ENCODE measurements at regions not wholly inside any gene's neighbourhood (a gene's known extent, or its start where the extent isn't known, plus 50 kb on each side); places are given as distances from the start of the nearest gene placed in this dataset.

DNA sequence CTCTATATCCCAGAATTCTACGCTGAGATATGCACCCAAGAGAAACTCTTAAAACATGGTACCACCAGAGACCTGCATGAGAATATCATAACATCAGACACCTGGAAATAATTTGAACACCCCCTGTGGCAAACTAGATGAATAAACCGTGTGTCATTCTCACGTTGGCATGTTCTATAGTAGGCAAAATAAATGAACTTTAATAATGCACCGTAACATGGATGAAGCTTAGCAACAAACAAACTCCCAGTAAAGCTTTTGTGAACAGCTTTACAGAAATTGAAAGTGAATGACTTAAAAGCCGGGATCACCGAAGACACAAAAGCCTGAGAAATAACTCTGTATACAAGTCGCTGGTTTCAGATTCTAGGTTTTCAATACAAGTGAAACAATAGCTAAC is 1166.8 kb upstream of the CITED2 start:
- intact Hi-C loops (cut with DNase I; ENCODE audit: low total_unique reads), result no loop called here
- no peaks in the 10 kb centered on the region for H3K36me3 ChIP-seq
- no peak overlapping the region for H3K4me3 ChIP-seq
- H3K9me3 ChIP-seq, result no peaks in the 10 kb centered on the region
- no peak overlapping the region for H3K27ac ChIP-seq
- DNase-seq (no peak), ATAC-seq (no peak)
- in situ Hi-C loops (cut with MboI; ENCODE audit: low sequenced_read_pairs in 4 of 4), result no loop called here
- H3K4me1 ChIP-seq, result peaks cover 10 to 16% of the 10 kb centered on the region in 2 donors
- TF ChIP-seq, protein P1, sequence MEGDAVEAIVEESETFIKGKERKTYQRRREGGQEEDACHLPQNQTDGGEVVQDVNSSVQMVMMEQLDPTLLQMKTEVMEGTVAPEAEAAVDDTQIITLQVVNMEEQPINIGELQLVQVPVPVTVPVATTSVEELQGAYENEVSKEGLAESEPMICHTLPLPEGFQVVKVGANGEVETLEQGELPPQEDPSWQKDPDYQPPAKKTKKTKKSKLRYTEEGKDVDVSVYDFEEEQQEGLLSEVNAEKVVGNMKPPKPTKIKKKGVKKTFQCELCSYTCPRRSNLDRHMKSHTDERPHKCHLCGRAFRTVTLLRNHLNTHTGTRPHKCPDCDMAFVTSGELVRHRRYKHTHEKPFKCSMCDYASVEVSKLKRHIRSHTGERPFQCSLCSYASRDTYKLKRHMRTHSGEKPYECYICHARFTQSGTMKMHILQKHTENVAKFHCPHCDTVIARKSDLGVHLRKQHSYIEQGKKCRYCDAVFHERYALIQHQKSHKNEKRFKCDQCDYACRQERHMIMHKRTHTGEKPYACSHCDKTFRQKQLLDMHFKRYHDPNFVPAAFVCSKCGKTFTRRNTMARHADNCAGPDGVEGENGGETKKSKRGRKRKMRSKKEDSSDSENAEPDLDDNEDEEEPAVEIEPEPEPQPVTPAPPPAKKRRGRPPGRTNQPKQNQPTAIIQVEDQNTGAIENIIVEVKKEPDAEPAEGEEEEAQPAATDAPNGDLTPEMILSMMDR (IDR thresholded peaks at IDR 0.05 in 4 of 5, conservative IDR thresholded peaks at IDR 0.05 in 1 of 5), result no peak
- no peak for TF ChIP-seq POLR2A (IDR thresholded peaks at IDR 0.05)
- no peaks in the 10 kb centered on the region for H3K27me3 ChIP-seq

DNA sequence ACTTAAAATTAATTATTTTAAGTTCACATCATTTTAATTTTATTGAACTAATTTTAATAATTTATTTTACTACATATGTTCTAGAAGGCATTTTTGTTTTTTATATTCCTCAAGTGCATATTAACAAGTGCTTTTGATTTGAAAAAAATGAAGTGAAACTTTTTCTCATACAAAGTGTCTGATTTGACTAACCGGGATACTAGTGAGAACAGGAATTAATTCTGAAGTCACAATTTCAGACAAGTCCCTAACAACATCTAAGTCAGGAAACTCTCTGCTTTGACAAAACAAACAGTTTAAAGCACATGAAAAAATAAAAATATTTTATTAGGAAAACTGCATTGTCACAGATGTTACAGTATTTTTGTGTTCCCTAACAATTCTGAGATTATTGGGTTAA is 1166.3 kb upstream of the CITED2 start:
- Histone ChIP-seq H3K27me3 (no peaks in the 10 kb centered on the region), H3K27ac (no peak overlapping the region), H3K36me3 (no peaks in the 10 kb centered on the region), H3K9me3 (no peaks in the 10 kb centered on the region), H3K4me3 (no peak overlapping the region), H3K4me1 (peaks cover 10 to 16% of the 10 kb centered on the region in 2 donors)
- in situ Hi-C loops (cut with MboI; ENCODE audit: low sequenced_read_pairs in 4 of 4), result no loop called here
- no peak for TF ChIP-seq POLR2A (IDR thresholded peaks at IDR 0.05)
- TF ChIP-seq, protein P1 (IDR thresholded peaks at IDR 0.05 in 4 of 5, conservative IDR thresholded peaks at IDR 0.05 in 1 of 5), result no peak
- no peak for DNase-seq
- ATAC-seq, result no peak
- intact Hi-C loops (cut with DNase I; ENCODE audit: low total_unique reads), result no loop called here

DNA sequence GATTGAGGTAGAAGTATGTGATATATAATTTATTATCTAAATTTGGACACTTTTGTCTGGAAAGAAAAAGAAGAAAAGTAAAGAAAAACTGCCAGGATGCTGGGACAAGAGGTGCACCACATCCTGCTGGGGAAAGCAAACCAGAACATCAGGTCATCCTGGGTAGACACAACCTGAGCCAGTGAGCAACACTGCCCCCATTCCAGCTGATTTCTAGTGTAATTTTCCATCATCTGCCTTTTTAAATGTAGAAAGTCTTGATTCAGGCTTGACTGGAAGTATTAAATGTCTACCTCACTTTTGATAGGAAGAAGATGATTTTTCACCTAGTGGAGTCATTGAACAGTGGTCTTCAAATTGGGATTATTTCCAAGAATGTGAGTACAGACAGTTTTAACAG is 1164.5 kb upstream of the CITED2 start:
- in situ Hi-C loops (cut with MboI; ENCODE audit: low sequenced_read_pairs in 4 of 4) (no loop called here), intact Hi-C loops (cut with DNase I; ENCODE audit: low total_unique reads) (no loop called here)
- no peaks in the 10 kb centered on the region for H3K27me3 ChIP-seq
- no peak overlapping the region for H3K4me3 ChIP-seq
- TF ChIP-seq POLR2A (IDR thresholded peaks at IDR 0.05), result no peak
- TF ChIP-seq, protein P1 (IDR thresholded peaks at IDR 0.05 in 4 of 5, conservative IDR thresholded peaks at IDR 0.05 in 1 of 5), result no peak
- peak overlapping the region in 1 of 4 donors; percentile 46 for H3K27ac ChIP-seq
- DNase-seq, result no peak
- no peaks in the 10 kb centered on the region for H3K9me3 ChIP-seq
- ATAC-seq, result no peak
- peaks cover 10 to 16% of the 10 kb centered on the region in 2 donors for H3K4me1 ChIP-seq
- H3K36me3 ChIP-seq, result no peaks in the 10 kb centered on the region

DNA sequence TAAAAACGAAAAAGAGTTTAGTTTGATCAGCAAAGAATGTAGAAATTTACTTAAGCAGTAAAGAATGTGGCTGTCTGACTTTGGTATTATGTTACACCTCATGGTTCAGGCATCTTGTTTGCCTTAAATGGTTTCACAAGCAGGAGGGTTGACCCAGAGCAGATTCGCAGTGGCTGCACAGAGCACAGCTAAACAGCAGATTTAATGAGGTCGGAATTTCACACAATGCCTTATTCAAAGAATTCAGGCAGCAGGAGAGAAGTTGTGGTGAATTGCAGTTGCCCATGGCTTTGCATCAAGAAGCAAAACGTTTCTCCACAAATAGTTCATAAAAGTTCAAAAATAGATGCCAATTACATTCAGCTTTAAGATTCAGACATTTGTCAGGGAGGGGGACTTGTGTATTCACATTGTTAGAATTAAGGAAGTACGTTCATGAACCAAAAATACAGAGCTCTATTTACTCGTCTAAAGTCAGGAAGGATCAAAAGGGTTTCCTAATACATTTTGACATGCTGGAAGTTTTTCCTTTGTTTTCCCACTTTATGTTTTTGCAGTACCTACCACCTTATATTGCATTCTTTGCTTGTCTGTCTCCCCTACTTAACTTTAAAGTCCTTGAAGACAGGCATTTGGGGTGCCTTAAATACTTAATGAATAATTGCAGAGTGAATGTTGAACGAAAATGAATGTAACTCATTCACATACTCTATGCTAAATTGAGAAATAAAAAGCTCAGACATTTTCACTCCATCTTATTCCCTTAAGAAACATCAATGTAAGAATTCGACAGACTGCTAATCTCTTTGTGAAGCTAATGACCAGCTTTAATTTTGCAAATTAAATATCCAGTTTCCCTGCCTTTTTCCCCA is 1163.6 kb upstream of the CITED2 start:
- Histone ChIP-seq H3K4me1 (peaks cover 10 to 16% of the 10 kb centered on the region in 2 donors), H3K27me3 (no peaks in the 10 kb centered on the region), H3K4me3 (peak overlapping the region in 3 of 4 donors; percentile 3 to 43 (median 9)), H3K36me3 (no peaks in the 10 kb centered on the region), H3K27ac (peak overlapping the region; percentile 37 to 60 (median 46)), H3K9me3 (no peaks in the 10 kb centered on the region)
- intact Hi-C loops (cut with DNase I; ENCODE audit: low total_unique reads), result no loop called here
- peak in 1 of 2 donors; percentile 20 for DNase-seq
- in situ Hi-C loops (cut with MboI; ENCODE audit: low sequenced_read_pairs in 4 of 4), result no loop called here
- ATAC-seq, result peak; percentile 74 to 82
- TF ChIP-seq, protein P1 (IDR thresholded peaks at IDR 0.05 in 4 of 5, conservative IDR thresholded peaks at IDR 0.05 in 1 of 5), result no peak
- TF ChIP-seq POLR2A (IDR thresholded peaks at IDR 0.05), result no peak
